Sigmoid colon (tissue), 4 donors: ENCODE measurements at regions not wholly inside any gene's neighbourhood (a gene's known extent, or its start where the extent isn't known, plus 50 kb on each side); places are given as distances from the start of the nearest gene placed in this dataset.

Source experiments
- CTCF ChIP-seq, 4 experiments: fragments of 450-650 bp in 3 of 4; fragments of 200-600 bp in 1 of 4; IDR thresholded peaks; one replicate each; pipeline ENCODE4 v1.5.1; 2016 to 2019; ENCODE audit warnings: antibody characterized with exemption in 4 of 4, mild to moderate bottlenecking in 3 of 4, moderate library complexity in 2 of 4
- POLR2A ChIP-seq, 2 donors: fragments of 450-650 bp; IDR thresholded peaks; one replicate each; pipeline ENCODE4 v1.6.1; 2016; ENCODE audit warnings: antibody characterized with exemption in 2 of 2, mild to moderate bottlenecking in 2 of 2, moderate library complexity in 2 of 2
- POLR2AphosphoS5 ChIP-seq, 4 donors: sonication (generic); formaldehyde crosslinking; IDR thresholded peaks; one replicate each; pipeline ENCODE4 v1.6.1; 2017; ENCODE audit warnings: antibody characterized with exemption in 4 of 4

GRCh38 chr1:58310881-58311280 lies 235.6 kb downstream of the OMA1 start:
- no peak for TF ChIP-seq CTCF (IDR thresholded peaks at IDR 0.05)
- no peak for TF ChIP-seq POLR2A (IDR thresholded peaks at IDR 0.05)
- no peak for TF ChIP-seq POLR2AphosphoS5 (IDR thresholded peaks at IDR 0.05)
